K562 (cell line): ENCODE measurements at regions not wholly inside any gene's neighbourhood (a gene's known extent, or its start where the extent isn't known, plus 50 kb on each side); places are given as distances from the start of the nearest gene placed in this dataset.

Experiments
- ATAC-seq: fragments of 200-7000 bp; cut with Tn5 transposase; 3 replicates; pipeline ENCODE4 v1.9.1; 2020; ENCODE audit warnings: moderate library complexity
- BruUV-seq: library from RNA; stranded (reverse); fragments of 400-500 nt; replicated peaks from 2 replicates; lab custom pipeline; 2021; lab: Mats Ljungman, UMichigan
- CTCF ChIA-PET: fragments of 300-600 bp; formaldehyde crosslinking; extraction: SDS; loops from one replicate; lab custom pipeline; 2021; ENCODE audit warnings: low intra/inter-chr PET ratio; lab: Yijun Ruan, JAX
- POLR2A ChIA-PET: fragments of 300-600, 350-650 bp; sonication (Branson Sonifier 250); formaldehyde crosslinking; extraction: SDS; loops from one replicate; lab custom pipeline; 2021; ENCODE audit warnings: antibody characterized with exemption, inconsistent platforms; lab: Yijun Ruan, JAX
- DNase-seq, 4 experiments: peaks; one replicate each; pipeline versions ENCODE4 v3.0.0 to v3.0.0-alpha.2; 2011 to 2018; ENCODE audit warnings: low spot score in 3 of 4, mixed read lengths in 3 of 4; ENCODE audit errors: extremely low read depth in 1 of 4
- FAIRE-seq: peaks from 2 replicates; lab custom pipeline; 2011; peaks lifted over from hg19 to GRCh38; lab: Jason Lieb, UNC
- H2AFZ ChIP-seq: 2 replicates; pipeline ENCODE4 v1.6.0; 2011; ENCODE audit warnings: low read depth, low read length, control low read depth, inconsistent platforms
- H3K27ac ChIP-seq: fragments of 200-600 bp; 3 replicates; pipeline ENCODE4 v1.8.0; 2011; ENCODE audit warnings: low read depth, mild to moderate bottlenecking, control low read depth, inconsistent platforms, low read length, moderate library complexity, mixed read lengths; ENCODE audit errors: extremely low read depth
- H3K27me3 ChIP-seq, 2 experiments: fragments of 300-600 bp in 1 of 2; 2 replicates in 1 of 2; 3 replicates in 1 of 2; pipeline versions ENCODE4 v1.6.0 to v1.8.0; 2011; ENCODE audit warnings: inconsistent platforms in 2 of 2, low read length in 2 of 2, mild to moderate bottlenecking in 1 of 2, mixed read lengths in 1 of 2, moderate library complexity in 1 of 2; ENCODE audit not compliant: control insufficient read depth in 2 of 2, insufficient read depth in 2 of 2
- H3K36me3 ChIP-seq: fragments of 300-600 bp; 3 replicates; pipeline ENCODE4 v1.8.0; 2011; ENCODE audit warnings: mild to moderate bottlenecking, low read length, inconsistent platforms; ENCODE audit not compliant: control insufficient read depth, insufficient read depth
- H3K4me1 ChIP-seq, 2 experiments: fragments of 200-600 bp in 1 of 2; replicated peaks in 1 of 2; 2 replicates in 1 of 2; 3 replicates in 1 of 2; pipeline versions ENCODE4 v1.5.1 to v1.8.0; 2011; ENCODE audit warnings: inconsistent platforms in 2 of 2, low read length in 2 of 2, mild to moderate bottlenecking in 1 of 2, mixed read lengths in 1 of 2, moderate library complexity in 1 of 2; ENCODE audit not compliant: control insufficient read depth in 2 of 2, insufficient read depth in 2 of 2
- H3K4me2 ChIP-seq: 2 replicates; pipeline ENCODE4 v1.6.1; 2011; ENCODE audit warnings: low read length, control low read depth, inconsistent platforms, mixed read lengths; ENCODE audit not compliant: insufficient read depth
- H3K4me3 ChIP-seq: fragments of 200-600 bp; sonication (generic), shearing (Covaris generic); 2 replicates; pipeline ENCODE4 v1.5.1; 2016; ENCODE audit warnings: control low read depth, inconsistent platforms
- H3K79me2 ChIP-seq: fragments of 200-600 bp; 3 replicates; pipeline ENCODE4 v1.8.0; 2011; ENCODE audit warnings: low read length, inconsistent platforms; ENCODE audit not compliant: control insufficient read depth, insufficient read depth
- H3K9ac ChIP-seq, 2 experiments: 2 replicates each; pipeline versions ENCODE4 v1.6.0 to v1.6.1; 2011; ENCODE audit warnings: low read depth in 2 of 2, low read length in 2 of 2, control low read depth in 1 of 2, inconsistent platforms in 1 of 2, mild to moderate bottlenecking in 1 of 2, mixed read lengths in 1 of 2; ENCODE audit not compliant: insufficient read depth in 1 of 2
- H3K9me1 ChIP-seq: one replicate; pipeline ENCODE4 v1.6.0; 2011; ENCODE audit warnings: inconsistent platforms, mild to moderate bottlenecking, low read length, moderate library complexity; ENCODE audit not compliant: control insufficient read depth, insufficient read depth
- H3K9me3 ChIP-seq: replicated peaks from 2 replicates; pipeline ENCODE4 v1.5.1; 2011; ENCODE audit warnings: low read depth, low read length, inconsistent platforms; ENCODE audit not compliant: control insufficient read depth, insufficient read depth
- H4K20me1 ChIP-seq: replicated peaks from 2 replicates; pipeline ENCODE4 v1.6.1; 2011; ENCODE audit warnings: low read length, inconsistent platforms, mixed read lengths; ENCODE audit not compliant: control insufficient read depth, insufficient read depth
- ARHGAP35 ChIP-seq: fragments of 450-650 bp; IDR thresholded peaks from 2 replicates; pipeline ENCODE4 v1.6.1; 2018; ENCODE audit not compliant: partially characterized antibody
- CBX8 ChIP-seq: fragments of 200-600 bp; sonication (generic); IDR thresholded peaks from 2 replicates; pipeline ENCODE4 v1.6.1; 2012; ENCODE audit warnings: borderline replicate concordance, mixed run types, low read depth, mild to moderate bottlenecking, moderate library complexity, mixed read lengths, low read length, control low read depth, inconsistent platforms; ENCODE audit not compliant: poor library complexity, severe bottlenecking; ENCODE audit errors: extremely low read depth
- MCM7 ChIP-seq, 2 experiments: fragments of 450-650 bp; IDR thresholded peaks; 2 replicates each; pipeline ENCODE4 v1.6.1; 2016 to 2018
- MLLT1 ChIP-seq, 2 experiments: fragments of 450-650 bp; IDR thresholded peaks; 2 replicates each; pipeline ENCODE4 v1.6.1; 2016
- PRMT5 ChIP-seq: sonication (generic); formaldehyde crosslinking; IDR thresholded peaks from 2 replicates; pipeline ENCODE4 v1.5.0; 2020; ENCODE audit warnings: missing genetic modification reagents
- SMAD2 ChIP-seq: fragments of 150-350 bp; IDR thresholded peaks from 2 replicates; pipeline ENCODE4 v1.6.1; 2014; ENCODE audit warnings: low read depth, mild to moderate bottlenecking, low read length
- SOX6 ChIP-seq: fragments of 450-650 bp; IDR thresholded peaks from 2 replicates; pipeline ENCODE4 v1.6.1; 2014; ENCODE audit warnings: mild to moderate bottlenecking
- ZNF197 ChIP-seq: fragments of 200-800 bp; sonication (Bioruptor generic); IDR thresholded peaks from 2 replicates; pipeline ENCODE4 v1.6.1; 2016; ENCODE audit warnings: low read depth, missing genetic modification characterization, missing compliant biosample characterization
- ZNF395 ChIP-seq: fragments of 200-800 bp; sonication (Bioruptor generic); IDR thresholded peaks from 2 replicates; pipeline ENCODE4 v1.6.1; 2017; ENCODE audit warnings: missing genetic modification characterization, missing compliant biosample characterization
- ZNF436 ChIP-seq: fragments of 250-450, 450-650 bp; sonication (Bioruptor Pico); formaldehyde crosslinking; IDR thresholded peaks from 2 replicates; pipeline ENCODE4 v1.7.0; 2020; ENCODE audit warnings: mild to moderate bottlenecking
- ZNF830 ChIP-seq: fragments of 250-450 bp; sonication (Bioruptor Pico); IDR thresholded peaks from 2 replicates; pipeline ENCODE4 v1.5.0; 2021; ENCODE audit warnings: mild to moderate bottlenecking
- WGBS: fragments of 100-300 bp; shearing (Covaris generic); methylation state at CpG from one replicate; pipeline ENCODE4 v1.1.6; 2016; ENCODE audit warnings: low coverage, mixed read lengths; ENCODE audit not compliant: insufficient coverage; ENCODE audit errors: missing lambda C conversion rate; 5-methylcytosine and 5-hydroxymethylcytosine counted together
- in situ Hi-C: fragments of 300-500 bp; cut with MboI; formaldehyde crosslinking; loops from 4 replicates; pipeline ENCODE4 v1.15.0; 2018; ENCODE audit warnings: inconsistent platforms, mixed read lengths
- intact Hi-C: fragments of 100-400 bp; cut with micrococcal nuclease; formaldehyde crosslinking; loops from 2 replicates; pipeline ENCODE4 v1.14.2; 2022

GRCh38 chr2:22215517-22215916 lies 1091.7 kb downstream of the TDRD15 start:
- H3K4me1 ChIP-seq, result no peaks in the 10 kb centered on the region
- whole genome bisulfite sequencing, result 0% methylated on average over 2 of the region's 2 CpGs
- ATAC-seq, result no peak
- H3K27ac ChIP-seq, result no peak overlapping the region
- no peaks in the 10 kb centered on the region for H3K79me2 ChIP-seq
- no peak for DNase-seq
- H3K9me3 ChIP-seq, result no peaks in the 10 kb centered on the region; the same call in 1 of the 2 replicates
- no peaks in the 10 kb centered on the region for H4K20me1 ChIP-seq
- POLR2A ChIA-PET, result no interaction called here
- CTCF ChIA-PET, result no interaction called here
- H3K4me3 ChIP-seq, result no peak overlapping the region
- no TSS peak for BruUV-seq
- intact Hi-C loops (no loop called here), in situ Hi-C loops (no loop called here)
- no peak overlapping the region for H3K9ac ChIP-seq
- FAIRE-seq, result no peak
- no peaks in the 10 kb centered on the region for H3K36me3 ChIP-seq
- H3K27me3 ChIP-seq, result no peaks in the 10 kb centered on the region
- no peaks in the 10 kb centered on the region for H3K9me1 ChIP-seq
- H3K4me2 ChIP-seq, result no peak overlapping the region
- H2AFZ ChIP-seq, result no peak overlapping the region
- TF ChIP-seq SMAD2 (no peak), MCM7 (IDR thresholded peaks at IDR 0.05) (no peak), ZNF197 (CRISPR knock-in tag) (no peak), SOX6 (no peak), CBX8 (no peak), PRMT5 (CRISPR knock-in tag) (no peak), ARHGAP35 (no peak), MLLT1 (IDR thresholded peaks at IDR 0.05) (no peak), ZNF436 (CRISPR knock-in tag) (no peak), ZNF830 (CRISPR knock-in tag) (no peak), ZNF395 (CRISPR knock-in tag) (no peak)
